HEK293 (cell line): ENCODE measurements at regions not wholly inside any gene's neighbourhood (a gene's known extent, or its start where the extent isn't known, plus 50 kb on each side); places are given as distances from the start of the nearest gene placed in this dataset.

Experiments
- CTCF ChIA-PET: fragments of 350-600 bp; formaldehyde crosslinking; extraction: SDS; loops from one replicate; lab custom pipeline; 2021; ENCODE audit warnings: antibody characterized with exemption; lab: Yijun Ruan, JAX
- POLR2A ChIA-PET: fragments of 300-600 bp; formaldehyde crosslinking; extraction: SDS; loops from one replicate; lab custom pipeline; 2020; ENCODE audit warnings: antibody characterized with exemption, inconsistent platforms; lab: Yijun Ruan, JAX
- H3K27ac ChIP-seq: fragments of 200-500 bp; sonication (Bioruptor generic); 2 replicates; pipeline ENCODE4 v1.5.1; 2014; ENCODE audit warnings: low read depth, low read length, control low read depth, inconsistent platforms; ENCODE audit errors: extremely low read depth
- H3K36me3 ChIP-seq, 2 experiments: fragments of 200-500 bp in 1 of 2; sonication (Bioruptor generic) in 1 of 2; 1 replicate in 1 of 2; 2 replicates in 1 of 2; pipeline ENCODE4 v1.5.1; 2014 to 2017; ENCODE audit warnings: inconsistent platforms in 2 of 2, low read length in 2 of 2; ENCODE audit not compliant: control insufficient read depth in 2 of 2, insufficient read depth in 1 of 2
- H3K4me1 ChIP-seq: fragments of 200-500 bp; sonication (Bioruptor generic); 2 replicates; pipeline ENCODE4 v1.5.1; 2014; ENCODE audit warnings: mild to moderate bottlenecking, low read length, inconsistent platforms; ENCODE audit not compliant: control insufficient read depth, insufficient read depth
- H3K4me3 ChIP-seq: 2 replicates; pipeline ENCODE4 v1.5.1; 2011; ENCODE audit warnings: low read depth, mild to moderate bottlenecking, control low read depth, low read length, moderate library complexity
- H3K9me3 ChIP-seq: fragments of 200-500 bp; sonication (Bioruptor generic); 2 replicates; pipeline ENCODE4 v1.5.1; 2014; ENCODE audit warnings: low read depth, low read length, inconsistent platforms; ENCODE audit not compliant: control insufficient read depth, insufficient read depth
- FEZF1 ChIP-seq: fragments of 450-650 bp; formaldehyde crosslinking; IDR thresholded peaks from 2 replicates; pipeline ENCODE4 v1.5.1; 2016; ENCODE audit warnings: missing biosample characterization, missing genetic modification characterization
- OSR2 ChIP-seq: fragments of 450-650 bp; formaldehyde crosslinking; IDR thresholded peaks from 2 replicates; pipeline ENCODE4 v1.5.1; 2016; ENCODE audit warnings: missing biosample characterization, missing genetic modification characterization
- PRDM1 ChIP-seq: fragments of 450-650 bp; formaldehyde crosslinking; IDR thresholded peaks from 2 replicates; pipeline ENCODE4; 2016; ENCODE audit warnings: missing biosample characterization, missing genetic modification characterization
- PRDM6 ChIP-seq: fragments of 450-650 bp; formaldehyde crosslinking; IDR thresholded peaks from 2 replicates; pipeline ENCODE4 v1.5.1; 2017; ENCODE audit warnings: missing biosample characterization, missing genetic modification characterization
- SP7 ChIP-seq: fragments of 450-650 bp; formaldehyde crosslinking; IDR thresholded peaks from 2 replicates; pipeline ENCODE4 v1.5.1; 2016; ENCODE audit warnings: missing biosample characterization, missing genetic modification characterization
- TCF7L2 ChIP-seq: IDR thresholded peaks from 2 replicates; pipeline ENCODE4 v1.6.1; 2011; ENCODE audit warnings: low read depth, mild to moderate bottlenecking, inconsistent platforms, low read length, moderate library complexity, borderline replicate concordance
- ZBTB11 ChIP-seq: fragments of 450-650 bp; formaldehyde crosslinking; conservative IDR thresholded peaks from 2 replicates; pipeline ENCODE4 v1.5.1; 2016; ENCODE audit warnings: low read depth, missing biosample characterization, missing genetic modification characterization
- ZBTB17 ChIP-seq: fragments of 450-650 bp; formaldehyde crosslinking; IDR thresholded peaks from 2 replicates; pipeline ENCODE4 v1.5.1; 2016; ENCODE audit warnings: missing biosample characterization, missing genetic modification characterization
- ZBTB44 ChIP-seq: fragments of 450-650 bp; IDR thresholded peaks from 2 replicates; pipeline ENCODE4 v1.5.1; 2018; ENCODE audit warnings: missing biosample characterization, mild to moderate bottlenecking, missing genetic modification characterization
- ZBTB48 ChIP-seq: fragments of 450-650 bp; formaldehyde crosslinking; IDR thresholded peaks from 2 replicates; pipeline ENCODE4 v1.5.1; 2016; ENCODE audit warnings: missing biosample characterization, missing genetic modification characterization
- ZEB2 ChIP-seq: fragments of 450-650 bp; formaldehyde crosslinking; IDR thresholded peaks from 2 replicates; pipeline ENCODE4 v1.5.1; 2016; ENCODE audit warnings: missing biosample characterization, missing genetic modification characterization
- ZFP3 ChIP-seq: fragments of 450-650 bp; formaldehyde crosslinking; IDR thresholded peaks from 2 replicates; pipeline ENCODE4 v1.5.1; 2016; ENCODE audit warnings: low read depth, missing biosample characterization, missing genetic modification characterization
- ZNF140 ChIP-seq: fragments of 450-650 bp; formaldehyde crosslinking; IDR thresholded peaks from 2 replicates; pipeline ENCODE4 v1.5.1; 2016; ENCODE audit warnings: missing biosample characterization, missing genetic modification characterization
- ZNF223 ChIP-seq: fragments of 450-650 bp; formaldehyde crosslinking; IDR thresholded peaks from 2 replicates; pipeline ENCODE4 v1.5.1; 2016; ENCODE audit warnings: missing biosample characterization, missing genetic modification characterization
- ZNF350 ChIP-seq: fragments of 450-650 bp; formaldehyde crosslinking; IDR thresholded peaks from 2 replicates; pipeline ENCODE4 v1.5.0; 2017; ENCODE audit warnings: missing biosample characterization, mild to moderate bottlenecking, missing genetic modification characterization
- ZNF394 ChIP-seq: fragments of 450-650 bp; formaldehyde crosslinking; IDR thresholded peaks from 2 replicates; pipeline ENCODE4 v1.5.1; 2016; ENCODE audit warnings: missing biosample characterization, missing genetic modification characterization, mild to moderate bottlenecking, moderate library complexity, borderline replicate concordance
- ZNF521 ChIP-seq: fragments of 450-650 bp; formaldehyde crosslinking; IDR thresholded peaks from 2 replicates; pipeline ENCODE4 v1.5.1; 2017; ENCODE audit warnings: missing biosample characterization, mild to moderate bottlenecking, missing genetic modification characterization
- ZNF549 ChIP-seq: fragments of 450-650 bp; IDR thresholded peaks from 2 replicates; pipeline ENCODE4 v1.5.1; 2018; ENCODE audit warnings: missing biosample characterization, missing genetic modification characterization, mild to moderate bottlenecking, inconsistent platforms, moderate library complexity
- ZNF596 ChIP-seq: fragments of 450-650 bp; IDR thresholded peaks from 2 replicates; pipeline ENCODE4 v1.5.0; 2018; ENCODE audit warnings: missing biosample characterization, mild to moderate bottlenecking, missing genetic modification characterization, moderate library complexity
- ZNF645 ChIP-seq: fragments of 450-650 bp; formaldehyde crosslinking; IDR thresholded peaks from 2 replicates; pipeline ENCODE4; 2016; ENCODE audit warnings: missing biosample characterization, missing genetic modification characterization
- ZNF658 ChIP-seq: fragments of 450-650 bp; formaldehyde crosslinking; IDR thresholded peaks from 2 replicates; pipeline ENCODE4; 2016; ENCODE audit warnings: missing biosample characterization, missing genetic modification characterization
- ZNF777 ChIP-seq: fragments of 450-650 bp; formaldehyde crosslinking; IDR thresholded peaks from 2 replicates; pipeline ENCODE4 v1.5.1; 2017; ENCODE audit warnings: missing biosample characterization, missing genetic modification characterization, borderline replicate concordance
- ZNF843 ChIP-seq: fragments of 450-650 bp; formaldehyde crosslinking; IDR thresholded peaks from 2 replicates; pipeline ENCODE4 v1.5.1; 2016; ENCODE audit warnings: missing biosample characterization, missing genetic modification characterization

GRCh38 chr6:56821005-56821432 is 133.9 kb upstream of the BEND6 start:
- POLR2A ChIA-PET, result no interaction called here

More at GRCh38 chr6:56821005-56821432, 133.9 kb upstream of the BEND6 start:
- H3K4me1 ChIP-seq, result peaks cover 32% of the 10 kb centered on the region
- no peak overlapping the region for H3K4me3 ChIP-seq
- no peak for TF ChIP-seq ZNF596 (tag by site-specific recombination)
- TF ChIP-seq ZNF777 (tag by site-specific recombination), result no peak
- TF ChIP-seq ZNF394 (tag by site-specific recombination), result peak; percentile 37; the same call in 1 of the 2 replicates
- TF ChIP-seq TCF7L2, result peak; percentile 78; the same call in 1 of the 2 replicates
- no peak for TF ChIP-seq ZBTB11 (tag by site-specific recombination)
- no peak for TF ChIP-seq ZNF140 (tag by site-specific recombination)
- peak; percentile 52 for TF ChIP-seq PRDM6 (tag by site-specific recombination)
- 0 out of 2 replicates have a peak, but pooled peaks have one; percentile 34 for TF ChIP-seq ZEB2
- no peak for TF ChIP-seq ZNF350 (tag by site-specific recombination)
- peak; percentile 46; the same call in 1 of the 2 replicates for TF ChIP-seq ZNF843 (tag by site-specific recombination)
- TF ChIP-seq FEZF1 (tag by site-specific recombination), result peak; percentile 32; the same call in 1 of the 2 replicates
- TF ChIP-seq ZNF658 (tag by site-specific recombination), result no peak
- TF ChIP-seq SP7, result 0 out of 2 replicates have a peak, but pooled peaks have one; percentile 19
- TF ChIP-seq ZBTB48 (tag by site-specific recombination), result no peak
- no peak for TF ChIP-seq ZNF549 (tag by site-specific recombination)
- TF ChIP-seq ZFP3 (tag by site-specific recombination), result no peak
- 0 out of 2 replicates have a peak, but pooled peaks have one; percentile 36 for TF ChIP-seq ZBTB44
- TF ChIP-seq ZNF521, result no peak
- TF ChIP-seq ZNF645, result no peak
- TF ChIP-seq ZNF223 (tag by site-specific recombination), result no peak
- TF ChIP-seq OSR2 (tag by site-specific recombination), result peak; percentile 58
- TF ChIP-seq PRDM1, result no peak
- peak; percentile 41; the same call in 1 of the 2 replicates for TF ChIP-seq ZBTB17
- 0 out of 2 replicates have a peak overlapping the region, but pooled peaks have one; percentile 3 for H3K27ac ChIP-seq
- CTCF ChIA-PET, result interaction anchor here (0.6 to 1.9 kb wide), 5 partner anchors 23 to 225 kb away, joined by 3 to 9 read pairs (median 3); no protein-coding TSS in a partner anchor
- no peaks in the 10 kb centered on the region; a peak in 1 of 3 replicates for H3K36me3 ChIP-seq
- H3K9me3 ChIP-seq, result no peaks in the 10 kb centered on the region
